Kidney (tissue), 13 donors: ENCODE measurements at regions not wholly inside any gene's neighbourhood (a gene's known extent, or its start where the extent isn't known, plus 50 kb on each side); places are given as distances from the start of the nearest gene placed in this dataset.

ENCODE experiments used
- DNase-seq, 5 donors: peaks; one replicate each; pipeline ENCODE4 v3.0.0-alpha.2; 2013 to 2020
- FAIRE-seq: peaks from 2 replicates; lab custom pipeline; 2012; peaks lifted over from hg19 to GRCh38; lab: Jason Lieb, UNC
- H3K27ac ChIP-seq, 2 donors: one replicate each; pipeline ENCODE4 v1.7.0; 2013; ENCODE audit warnings: low read depth in 2 of 2, low read length in 2 of 2, inconsistent platforms in 1 of 2
- H3K27me3 ChIP-seq: one replicate; pipeline ENCODE4 v1.7.1; 2013; ENCODE audit warnings: low read length, inconsistent platforms; ENCODE audit not compliant: control insufficient read depth, insufficient read depth
- H3K36me3 ChIP-seq, 3 donors: one replicate each; pipeline versions ENCODE4 v1.7.0 to v1.7.1; 2013; ENCODE audit warnings: low read length in 3 of 3, control low read depth in 1 of 3, inconsistent platforms in 1 of 3; ENCODE audit not compliant: insufficient read depth in 3 of 3, control insufficient read depth in 2 of 3
- H3K4me1 ChIP-seq, 3 donors: one replicate each; pipeline versions ENCODE4 v1.7.0 to v1.7.1; 2013; ENCODE audit warnings: low read length in 3 of 3, inconsistent platforms in 1 of 3, low read depth in 1 of 3; ENCODE audit not compliant: control insufficient read depth in 2 of 3, insufficient read depth in 2 of 3
- H3K4me3 ChIP-seq, 3 donors: one replicate each; pipeline versions ENCODE4 v1.7.0 to v1.8.1; 2013; ENCODE audit warnings: low read length in 3 of 3, control low read depth in 1 of 3, inconsistent platforms in 1 of 3
- H3K9ac ChIP-seq, 3 donors: one replicate each; pipeline versions ENCODE4 v1.7.0 to v1.7.1; 2013; ENCODE audit warnings: low read length in 3 of 3, control low read depth in 1 of 3, inconsistent platforms in 1 of 3
- H3K9me3 ChIP-seq, 3 donors: one replicate each; pipeline versions ENCODE4 v1.7.0 to v1.7.1; 2013; ENCODE audit warnings: low read length in 3 of 3, control low read depth in 1 of 3, inconsistent platforms in 1 of 3; ENCODE audit not compliant: control insufficient read depth in 2 of 3, insufficient read depth in 1 of 3
- CTCF ChIP-seq: IDR thresholded peaks from 3 replicates; pipeline ENCODE4 v1.5.1; 2012; ENCODE audit warnings: mild to moderate bottlenecking, moderate library complexity, borderline replicate concordance; ENCODE audit not compliant: insufficient read depth; ENCODE audit errors: extremely low read depth
- intact Hi-C: fragments of 100-400 bp; cut with DNase I; formaldehyde crosslinking; loops from one replicate; pipeline ENCODE4 v1.11.1; 2022
- donor health status: control.
- donor health status: control.
- donor health status: control.
- donor health status: control.
- donor health status: control.
- donor health status: DM: yes; HTN: yes; CAD: no.
- donor health status: Normal renal cell carcinoma (clear cell type).

GRCh38 chr6:82437701-82438100 is 74.1 kb downstream of the TPBG start:
- Histone ChIP-seq H3K4me3 (no peak overlapping the region), H3K9me3 (no peaks in the 10 kb centered on the region), H3K27ac (no peak overlapping the region), H3K9ac (no peak overlapping the region), H3K27me3 (no peaks in the 10 kb centered on the region), H3K36me3 (no peaks in the 10 kb centered on the region), H3K4me1 (no peaks in the 10 kb centered on the region)
- TF ChIP-seq CTCF, result no peak
- intact Hi-C loops, result no loop called here
- FAIRE-seq, result no peak
- DNase-seq, result no peak

GRCh38 chr6:82441047-82441855 is 77.6 kb downstream of the TPBG start:
- Histone ChIP-seq H3K27ac (no peak overlapping the region), H3K4me3 (no peak overlapping the region), H3K36me3 (no peaks in the 10 kb centered on the region), H3K9me3 (no peaks in the 10 kb centered on the region), H3K9ac (no peak overlapping the region), H3K27me3 (no peaks in the 10 kb centered on the region), H3K4me1 (no peaks in the 10 kb centered on the region)
- no peak for TF ChIP-seq CTCF
- no peak for FAIRE-seq
- intact Hi-C loops, result no loop called here
- DNase-seq, result no peak

GRCh38 chr6:82442061-82442719 is 78.6 kb downstream of the TPBG start:
- Histone ChIP-seq H3K9me3 (no peaks in the 10 kb centered on the region), H3K27ac (no peak overlapping the region), H3K4me3 (no peak overlapping the region), H3K4me1 (no peaks in the 10 kb centered on the region), H3K9ac (no peak overlapping the region), H3K36me3 (no peaks in the 10 kb centered on the region), H3K27me3 (no peaks in the 10 kb centered on the region)
- no peak for DNase-seq
- no peak for TF ChIP-seq CTCF
- FAIRE-seq, result no peak
- intact Hi-C loops, result no loop called here
